Prostate gland (tissue), 2 donors: ENCODE measurements at regions not wholly inside any gene's neighbourhood (a gene's known extent, or its start where the extent isn't known, plus 50 kb on each side); places are given as distances from the start of the nearest gene placed in this dataset.
"Not testable (repeated sequence)": the region's sequence is repeated elsewhere in the genome, so short reads cannot be mapped to it uniquely, and the experiment has no call there.

Experiments used
- DNase-seq: peaks from one replicate; pipeline ENCODE4 v3.0.0-alpha.2; 2019; ENCODE audit warnings: low spot score
- H3K27ac ChIP-seq, 2 donors: fragments of 200-600 bp; sonication (generic); 2 replicates each; pipeline ENCODE4 v1.5.1; 2017 to 2019
- H3K27me3 ChIP-seq: fragments of 200-600 bp; sonication (generic); replicated peaks from 2 replicates; pipeline ENCODE4 v1.5.1; 2019; ENCODE audit not compliant: insufficient read depth
- H3K36me3 ChIP-seq, 2 donors: fragments of 200-600 bp; sonication (generic); 1 replicate in 1 of 2; 2 replicates in 1 of 2; pipeline versions ENCODE4 v1.5.1 to v1.8.1; 2017 to 2019
- H3K4me1 ChIP-seq: fragments of 200-600 bp; sonication (generic); replicated peaks from 2 replicates; pipeline ENCODE4 v1.5.1; 2019
- H3K4me3 ChIP-seq, 2 donors: fragments of 200-600 bp; sonication (generic); 2 replicates each; pipeline ENCODE4 v1.5.1; 2017 to 2019
- H3K9me3 ChIP-seq: fragments of 200-600 bp; sonication (generic); 2 replicates; pipeline ENCODE4 v1.5.1; 2017
- POLR2A ChIP-seq: fragments of 450-650 bp; IDR thresholded peaks from one replicate; pipeline ENCODE4 v1.6.1; 2016; ENCODE audit warnings: antibody characterized with exemption, mild to moderate bottlenecking
- POLR2AphosphoS5 ChIP-seq: sonication (generic); formaldehyde crosslinking; IDR thresholded peaks from one replicate; pipeline ENCODE4 v1.6.1; 2017; ENCODE audit warnings: antibody characterized with exemption
- WGBS: methylation state at CpG from one replicate; pipeline ENCODE4 v1.1.5; 2018; 5-methylcytosine and 5-hydroxymethylcytosine counted together
- intact Hi-C: fragments of 100-400 bp; cut with DNase I; formaldehyde crosslinking; loops from one replicate; pipeline ENCODE4 v1.14.2; 2022
- TF ChIP-seq, protein P1 (sequence below), 4 experiments: fragments of 200-600 bp in 2 of 4; fragments of 450-650 bp in 2 of 4; sonication (generic) in 2 of 4; IDR thresholded peaks; 1 replicate in 3 of 4; 2 replicates in 1 of 4; pipeline ENCODE4 v1.5.1; 2016 to 2019; ENCODE audit warnings: antibody characterized with exemption in 4 of 4, mild to moderate bottlenecking in 2 of 4, moderate library complexity in 2 of 4

DNA sequence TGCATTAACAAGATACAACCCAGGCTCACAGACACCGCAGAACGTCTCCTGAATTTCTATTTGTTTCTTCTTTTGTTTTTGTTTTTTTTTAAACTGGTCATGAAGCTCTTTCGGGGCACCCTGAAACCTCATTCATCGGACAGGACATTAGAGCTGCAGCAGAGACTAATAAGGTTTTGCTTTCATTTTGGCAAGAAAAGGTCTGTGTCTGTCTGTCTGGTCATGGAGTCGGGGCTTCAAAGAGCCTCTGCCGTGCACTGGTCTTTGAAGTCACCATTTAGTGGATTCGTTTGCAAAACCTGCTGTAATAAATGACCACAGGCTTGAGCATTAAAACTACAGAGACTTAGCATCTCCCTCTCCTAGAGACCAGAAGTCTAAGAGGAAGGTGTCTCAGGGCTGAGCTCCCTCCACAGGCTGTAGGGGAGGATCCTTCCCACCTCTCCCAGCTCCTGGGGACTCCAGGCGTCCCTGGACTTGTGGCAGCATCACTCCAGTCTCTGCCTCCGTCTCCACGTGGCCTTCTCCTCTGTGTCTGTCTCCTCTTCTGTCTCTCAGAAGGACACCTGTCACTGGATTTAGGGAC is 247.5 kb downstream of the CRLF2 start:
- Histone ChIP-seq H3K27me3 (peaks cover 5% of the 10 kb centered on the region), H3K9me3 (no peaks in the 10 kb centered on the region), H3K4me3 (no peak overlapping the region), H3K4me1 (no peaks in the 10 kb centered on the region), H3K27ac (no peak overlapping the region), H3K36me3 (no peaks in the 10 kb centered on the region)
- 20% methylated on average over 10 of the region's 10 CpGs for WGBS
- no peak for DNase-seq
- intact Hi-C loops = no loop called here
- TF ChIP-seq POLR2AphosphoS5 (no peak), POLR2A (no peak)
- TF ChIP-seq, protein P1, sequence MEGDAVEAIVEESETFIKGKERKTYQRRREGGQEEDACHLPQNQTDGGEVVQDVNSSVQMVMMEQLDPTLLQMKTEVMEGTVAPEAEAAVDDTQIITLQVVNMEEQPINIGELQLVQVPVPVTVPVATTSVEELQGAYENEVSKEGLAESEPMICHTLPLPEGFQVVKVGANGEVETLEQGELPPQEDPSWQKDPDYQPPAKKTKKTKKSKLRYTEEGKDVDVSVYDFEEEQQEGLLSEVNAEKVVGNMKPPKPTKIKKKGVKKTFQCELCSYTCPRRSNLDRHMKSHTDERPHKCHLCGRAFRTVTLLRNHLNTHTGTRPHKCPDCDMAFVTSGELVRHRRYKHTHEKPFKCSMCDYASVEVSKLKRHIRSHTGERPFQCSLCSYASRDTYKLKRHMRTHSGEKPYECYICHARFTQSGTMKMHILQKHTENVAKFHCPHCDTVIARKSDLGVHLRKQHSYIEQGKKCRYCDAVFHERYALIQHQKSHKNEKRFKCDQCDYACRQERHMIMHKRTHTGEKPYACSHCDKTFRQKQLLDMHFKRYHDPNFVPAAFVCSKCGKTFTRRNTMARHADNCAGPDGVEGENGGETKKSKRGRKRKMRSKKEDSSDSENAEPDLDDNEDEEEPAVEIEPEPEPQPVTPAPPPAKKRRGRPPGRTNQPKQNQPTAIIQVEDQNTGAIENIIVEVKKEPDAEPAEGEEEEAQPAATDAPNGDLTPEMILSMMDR (IDR thresholded peaks at IDR 0.05) = no peak

DNA sequence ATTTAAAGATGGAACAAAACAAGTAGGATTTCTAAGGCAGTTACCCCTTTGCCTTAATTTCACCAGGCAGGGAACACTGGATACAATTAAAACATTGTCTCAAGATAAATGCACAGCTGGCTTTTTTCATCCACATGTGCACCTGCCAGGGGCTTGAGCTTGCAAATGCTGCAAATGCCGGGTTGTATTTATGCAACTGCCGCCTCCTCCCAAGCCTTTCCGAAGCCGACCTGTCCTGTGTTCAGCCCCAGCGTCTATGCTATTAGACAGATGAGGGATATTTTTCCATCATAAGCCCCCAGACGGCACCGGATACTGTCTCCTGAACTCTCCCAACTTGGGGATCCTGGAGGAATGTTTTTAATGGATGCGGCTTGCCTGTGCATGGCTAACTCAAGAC is 251.6 kb downstream of the CRLF2 start:
- Histone ChIP-seq H3K4me3 (no peak overlapping the region), H3K36me3 (no peaks in the 10 kb centered on the region), H3K4me1 (no peaks in the 10 kb centered on the region), H3K9me3 (no peaks in the 10 kb centered on the region), H3K27me3 (peaks cover 5% of the 10 kb centered on the region), H3K27ac (no peak overlapping the region)
- DNase-seq = no peak
- WGBS = 25% methylated on average over 8 of the region's 8 CpGs
- intact Hi-C loops = no loop called here
- no peak for TF ChIP-seq POLR2AphosphoS5
- TF ChIP-seq POLR2A = no peak

DNA sequence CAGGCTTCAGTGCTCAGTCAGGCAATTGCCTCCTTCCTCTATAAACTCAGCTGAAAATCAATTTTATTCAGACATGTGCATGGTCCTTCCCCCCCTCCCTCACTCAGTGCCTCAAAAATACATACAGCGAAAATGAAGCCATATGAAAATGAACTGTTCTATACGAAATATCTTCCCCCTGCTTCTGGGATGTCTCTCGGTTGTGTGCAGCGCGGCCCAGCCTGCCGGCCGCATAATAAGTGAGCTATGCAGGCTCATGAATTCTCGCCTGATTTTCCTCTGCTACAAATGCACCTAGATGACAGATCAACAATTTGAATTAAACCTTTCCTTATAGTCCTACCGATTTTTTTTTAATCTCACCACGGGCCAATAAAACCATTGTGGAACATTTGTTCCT is 252.9 kb downstream of the CRLF2 start:
- WGBS = 61% methylated on average over 10 of the region's 10 CpGs
- no peak for DNase-seq

DNA sequence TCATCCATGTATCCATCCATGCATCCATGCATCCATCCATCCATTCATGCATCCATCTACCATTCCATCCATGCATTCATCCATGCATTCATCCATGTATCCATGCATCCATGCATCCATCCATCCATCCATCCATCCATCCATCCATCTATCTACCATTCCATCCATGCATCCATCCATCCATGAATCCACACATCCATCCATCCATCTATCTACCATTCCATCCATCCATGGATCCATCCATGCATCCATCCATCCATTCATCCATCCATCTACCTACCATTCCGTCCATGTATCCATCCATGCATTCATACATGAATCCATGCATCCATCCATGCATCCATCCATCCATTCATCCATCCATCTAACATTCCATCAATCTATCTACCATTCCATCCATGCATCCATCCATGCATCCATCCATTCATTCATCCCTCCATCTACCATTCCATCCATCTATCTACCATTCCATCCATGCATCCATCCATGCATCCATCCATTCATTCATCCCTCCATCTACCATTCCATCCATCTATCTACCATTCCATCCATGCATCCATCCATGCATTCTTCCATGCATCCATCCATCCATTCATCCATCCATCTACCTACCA is 257.2 kb downstream of the CRLF2 start:
- not testable (repeated sequence) for H3K36me3 ChIP-seq, DNase-seq, H3K27ac ChIP-seq, H3K9me3 ChIP-seq, H3K4me1 ChIP-seq, H3K27me3 ChIP-seq, H3K4me3 ChIP-seq
- WGBS = 81% methylated on average over 1 of the region's 1 CpG
- intact Hi-C loops = loop anchor here (10.0 kb wide), 1 partner anchor 220 kb away; no protein-coding TSS in a partner anchor

More for the DNA sequence above, 252.9 kb downstream of the CRLF2 start:
- Histone ChIP-seq H3K36me3 (no peaks in the 10 kb centered on the region), H3K4me1 (no peaks in the 10 kb centered on the region), H3K27me3 (peaks cover 5% of the 10 kb centered on the region), H3K4me3 (no peak overlapping the region), H3K27ac (no peak overlapping the region), H3K9me3 (no peaks in the 10 kb centered on the region)
- TF ChIP-seq POLR2AphosphoS5 (no peak), POLR2A (no peak)
- TF ChIP-seq, protein P1 (IDR thresholded peaks at IDR 0.05) = no peak
- intact Hi-C loops = loop anchor here (10.0 kb wide), 1 partner anchor 215 kb away; no protein-coding TSS in a partner anchor

DNA sequence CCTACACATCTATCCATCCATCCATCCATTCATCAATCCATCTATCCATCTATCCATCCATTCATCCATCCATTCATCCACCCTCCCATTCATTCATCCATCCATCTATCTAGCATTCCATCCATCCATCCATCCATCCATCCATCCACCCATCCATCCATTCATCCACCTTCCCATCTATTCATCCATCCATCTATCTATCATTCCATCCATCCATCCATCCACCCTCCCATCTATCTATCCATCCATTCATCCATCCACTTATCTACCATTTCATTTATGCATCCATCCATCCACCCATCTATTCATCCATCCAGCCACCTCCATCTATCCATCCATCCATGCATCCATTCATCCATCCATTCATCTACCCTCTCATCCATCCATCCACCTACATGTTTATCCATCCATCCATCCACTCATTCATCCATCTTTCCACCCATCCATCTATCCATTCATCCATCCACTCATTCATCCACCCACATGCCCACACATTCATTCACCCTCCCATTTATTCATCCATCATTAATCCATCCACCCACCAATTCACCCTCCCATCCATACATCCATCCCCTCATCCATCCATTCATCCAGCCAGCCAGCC is 258.5 kb downstream of the CRLF2 start:
- Histone ChIP-seq H3K4me1 (no peaks in the 10 kb centered on the region), H3K27ac (no peak overlapping the region), H3K4me3 (no peak overlapping the region), H3K9me3 (no peaks in the 10 kb centered on the region), H3K36me3 (no peaks in the 10 kb centered on the region), H3K27me3 (no peaks in the 10 kb centered on the region)
- TF ChIP-seq, protein P1 (IDR thresholded peaks at IDR 0.05) = no peak
- TF ChIP-seq POLR2A (no peak), POLR2AphosphoS5 (no peak)
- no peak for DNase-seq
- intact Hi-C loops = loop anchor here (10.0 kb wide), 1 partner anchor 221 kb away; no protein-coding TSS in a partner anchor
